ENCODE measurements at regions not wholly inside any gene's neighbourhood (a gene's known extent, or its start where the extent isn't known, plus 50 kb on each side); places are given as distances from the start of the nearest gene placed in this dataset.

DNA sequence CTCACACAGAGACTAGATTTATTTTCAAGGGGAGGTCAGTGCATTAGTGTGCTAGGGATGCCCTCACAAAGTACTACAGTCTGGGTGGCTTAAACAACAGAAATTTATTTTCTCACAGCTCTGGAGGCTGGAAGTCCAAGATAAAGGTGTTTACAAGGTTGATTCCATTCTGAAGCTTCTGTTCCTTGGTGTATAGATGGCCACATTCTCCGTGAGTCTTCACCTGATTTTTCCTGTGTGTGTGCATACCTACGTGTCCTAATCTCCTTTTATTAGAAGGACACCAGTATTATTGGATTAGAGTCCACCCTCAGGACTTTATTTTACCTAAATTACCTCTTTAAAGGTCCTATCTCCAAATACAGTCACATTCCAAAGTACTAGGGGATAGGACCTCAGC is 91.7 kb upstream of the FRMD4A start:
- H3K4me2 ChIP-seq (ENCODE audit: insufficient read depth in 1 of 2, low read depth in 2 of 2, low read length in 2 of 2) = no peak overlapping the region
- no peaks in the 10 kb centered on the region for H4K20me1 ChIP-seq (replicated peaks in 1 of 2; ENCODE audit: control insufficient read depth in 1 of 2, insufficient read depth in 2 of 2, low read length in 2 of 2)
- H3K23me2 ChIP-seq (ENCODE audit: low read depth, low read length) = no peaks in the 10 kb centered on the region
- H3K56ac ChIP-seq (replicated peaks; ENCODE audit: insufficient read length, low read depth, low read length) = no peak overlapping the region
- POLR2A ChIA-PET (ENCODE audit: partially characterized antibody) = no interaction called here
- H3K4ac ChIP-seq (replicated peaks; ENCODE audit: insufficient read length, low read depth, low read length) = no peak overlapping the region
- no peaks in the 10 kb centered on the region for H3K79me2 ChIP-seq (ENCODE audit: control insufficient read depth in 1 of 2, insufficient read depth in 2 of 2, low read length in 2 of 2)
- peak overlapping the region; percentile 47 for H4K91ac ChIP-seq (replicated peaks; ENCODE audit: insufficient read length, low read length)
- no peak overlapping the region for H3K14ac ChIP-seq (ENCODE audit: insufficient read length)
- H2BK15ac ChIP-seq (ENCODE audit: low read length) = no peak overlapping the region
- H2AFZ ChIP-seq (ENCODE audit: low read length) = no peak overlapping the region
- no peaks in the 10 kb centered on the region for H3K79me1 ChIP-seq (ENCODE audit: low read depth, low read length)
- no peak overlapping the region for H4K5ac ChIP-seq (ENCODE audit: insufficient read length, low read depth, low read length)
- CTCF ChIA-PET (ENCODE audit: partially characterized antibody) = interaction anchor here (1.2 kb wide), 1 partner anchor 56 kb away, joined by 3 read pairs; no protein-coding TSS in a partner anchor
- H4K8ac ChIP-seq (ENCODE audit: extremely low read depth, insufficient read depth, low read length) = no peak overlapping the region
- no peak overlapping the region for H3K4me3 ChIP-seq (ENCODE audit: extremely low read depth in 1 of 4, insufficient read depth in 2 of 4, low read depth in 3 of 4, low read length in 4 of 4)
- H3K36me3 ChIP-seq (ENCODE audit: control insufficient read depth in 2 of 4, insufficient read depth in 4 of 4, low read length in 3 of 4) = no peaks in the 10 kb centered on the region
- H3K9ac ChIP-seq (replicated peaks in 1 of 4; ENCODE audit: extremely low read depth in 1 of 4, low read depth in 3 of 4, low read length in 3 of 4) = no peak overlapping the region
- DNase-seq (ENCODE audit: low read depth in 1 of 2, low spot score in 2 of 2) = no peak
- H3K27me3 ChIP-seq (replicated peaks in 1 of 4; ENCODE audit: control insufficient read depth in 3 of 4, extremely low read depth in 1 of 4, insufficient read depth in 3 of 4, low read length in 3 of 4) = peaks cover 0 to 1% (median 0%) of the 10 kb centered on the region in 4 experiments; a peak in 1 of 7 replicates
- no peak overlapping the region for H2BK12ac ChIP-seq (ENCODE audit: low read depth, low read length)
- no peak for FAIRE-seq
- no peaks in the 10 kb centered on the region for H3K9me3 ChIP-seq (ENCODE audit: insufficient read depth in 2 of 2, low read depth in 1 of 2, low read length in 1 of 2)
- H3K18ac ChIP-seq (ENCODE audit: extremely low read depth, low read length) = no peak overlapping the region
- WGBS, 2 experiments (ENCODE audit: extremely low coverage in 1 of 2, insufficient coverage in 1 of 2, insufficient read length in 1 of 2, insufficient replicate concordance in 2 of 2, low coverage in 1 of 2, low lambda C conversion rate in 2 of 2, missing lambda C conversion rate in 1 of 2) = 89% methylated on average over 2 of the region's 2 CpGs; no CpG with 5 or more reads in 1 of the 2 experiments
- H3K23ac ChIP-seq (ENCODE audit: insufficient read length) = no peak overlapping the region
- H2AK5ac ChIP-seq (ENCODE audit: low read depth, low read length) = no peak overlapping the region
- no peak overlapping the region for H2BK20ac ChIP-seq (ENCODE audit: low read length)
- H3K4me1 ChIP-seq (replicated peaks in 1 of 4; ENCODE audit: control insufficient read depth in 3 of 4, insufficient read depth in 4 of 4, low read length in 3 of 4) = peaks cover 0 to 6% (median 2%) of the 10 kb centered on the region in 4 experiments; a peak in 5 of 7 replicates
- no peak overlapping the region for H2BK120ac ChIP-seq (replicated peaks; ENCODE audit: low read depth, low read length)
- no peak overlapping the region for H2BK5ac ChIP-seq (ENCODE audit: low read depth, low read length)
- H3K27ac ChIP-seq (ENCODE audit: low read depth, low read length) = no peak overlapping the region
- TF ChIP-seq EP300 (IDR thresholded peaks at IDR 0.05; ENCODE audit: borderline replicate concordance in 1 of 2, low read depth in 2 of 2, low read length in 2 of 2) (no peak), E2F6 (IDR thresholded peaks at IDR 0.05) (no peak), EGR1 (IDR thresholded peaks at IDR 0.05; ENCODE audit: borderline replicate concordance, low read depth, low read length) (no peak), ZNF274 (IDR thresholded peaks at IDR 0.05; ENCODE audit: borderline replicate concordance, extremely low read depth, low read length) (no peak), SP4 (IDR thresholded peaks at IDR 0.05; ENCODE audit: low read length) (no peak), ASH2L (IDR thresholded peaks at IDR 0.05; ENCODE audit: low read length) (no peak), CTBP2 (IDR thresholded peaks at IDR 0.05; ENCODE audit: borderline replicate concordance, insufficient read depth, insufficient read length, low read length) (no peak), SIX5 (IDR thresholded peaks at IDR 0.05; ENCODE audit: low read depth, low read length) (no peak), NRF1 (IDR thresholded peaks at IDR 0.05; ENCODE audit: low read depth, low read length) (no peak), CHD1 (IDR thresholded peaks at IDR 0.05; ENCODE audit: low read depth, low read length) (no peak), NANOG (IDR thresholded peaks at IDR 0.05; ENCODE audit: insufficient read depth, low read depth, low read length, poor library complexity, severe bottlenecking) (no peak), RAD21 (IDR thresholded peaks at IDR 0.05 in 1 of 2, conservative IDR thresholded peaks at IDR 0.05 in 1 of 2; ENCODE audit: low read depth in 2 of 2, low read length in 2 of 2) (no peak), TAF7 (optimal IDR thresholded peaks at IDR 0.05; ENCODE audit: borderline replicate concordance, low read depth, low read length) (no peak), TEAD4 (IDR thresholded peaks at IDR 0.05; ENCODE audit: low read depth, low read length) (no peak)

Data from H1 (cell line).